Fibroblast of skin of left quadriceps (primary cell): ENCODE measurements at regions not wholly inside any gene's neighbourhood (a gene's known extent, or its start where the extent isn't known, plus 50 kb on each side); places are given as distances from the start of the nearest gene placed in this dataset.
"Not testable (repeated sequence)": the region's sequence is repeated elsewhere in the genome, so short reads cannot be mapped to it uniquely, and the experiment has no call there.

ENCODE experiments used
- DNase-seq, 2 experiments: peaks; one replicate each; pipeline ENCODE4 v3.0.0-alpha.2; 2013; ENCODE audit warnings: low read depth in 2 of 2

DNA sequence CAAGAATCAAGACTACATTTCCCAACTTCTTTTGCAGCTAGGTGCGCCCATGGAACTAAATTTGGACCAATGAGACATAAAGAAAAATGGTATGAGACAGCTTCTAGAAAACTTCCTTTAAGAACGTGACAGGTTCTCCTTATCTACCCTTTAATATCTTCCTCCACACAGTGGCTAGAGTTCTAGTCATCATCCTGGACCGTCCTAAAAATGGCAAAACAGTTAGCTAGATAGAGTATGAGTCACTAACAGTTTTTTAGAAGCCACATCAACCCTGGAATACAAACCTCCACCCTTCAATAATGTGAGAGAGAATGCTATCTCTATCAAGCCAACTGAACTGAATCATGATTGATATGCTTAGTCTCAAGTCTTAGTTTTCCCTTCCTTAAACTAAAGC is 267.9 kb upstream of the SLC7A11 start:
- no peak for DNase-seq

DNA sequence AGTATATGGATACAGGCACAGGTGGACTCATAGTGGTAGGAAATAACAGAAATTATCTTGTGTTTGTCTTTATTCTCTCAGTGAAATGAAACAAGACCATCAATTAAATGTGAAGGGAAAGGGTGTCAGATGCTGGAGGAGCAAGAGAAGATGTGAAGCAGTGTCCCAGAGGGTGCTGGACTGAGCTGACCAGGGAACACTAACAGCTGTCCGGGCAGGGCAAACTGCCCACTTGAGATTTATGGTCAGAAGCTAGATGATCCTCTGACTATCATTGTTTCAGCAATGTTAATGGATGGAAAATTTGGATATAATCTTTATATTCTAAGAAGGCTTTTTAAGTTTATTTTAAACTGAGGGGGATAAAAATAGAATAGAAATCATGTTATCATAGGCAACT is 267.2 kb upstream of the SLC7A11 start:
- DNase-seq: no peak

DNA sequence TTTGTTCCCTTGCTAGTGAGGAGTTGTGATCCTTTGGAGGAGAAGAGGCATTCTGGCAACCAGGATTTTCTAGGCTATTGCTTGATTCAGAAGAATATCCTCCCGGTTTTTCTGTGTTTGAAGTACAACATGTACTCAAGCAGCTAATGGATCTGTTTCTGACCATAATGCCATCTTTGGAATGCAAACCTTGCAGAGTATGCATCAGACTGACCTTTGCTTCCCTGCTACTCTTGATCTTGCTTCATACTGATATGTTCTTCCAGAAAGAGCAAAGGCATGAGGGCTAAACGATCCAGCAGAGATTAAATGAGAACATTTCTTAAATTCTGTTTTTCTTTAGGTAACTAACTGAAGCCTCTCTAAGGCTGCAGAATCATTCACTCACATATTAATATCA is 265.4 kb upstream of the SLC7A11 start:
- DNase-seq: peak in 1 of 2 experiments; percentile 17

DNA sequence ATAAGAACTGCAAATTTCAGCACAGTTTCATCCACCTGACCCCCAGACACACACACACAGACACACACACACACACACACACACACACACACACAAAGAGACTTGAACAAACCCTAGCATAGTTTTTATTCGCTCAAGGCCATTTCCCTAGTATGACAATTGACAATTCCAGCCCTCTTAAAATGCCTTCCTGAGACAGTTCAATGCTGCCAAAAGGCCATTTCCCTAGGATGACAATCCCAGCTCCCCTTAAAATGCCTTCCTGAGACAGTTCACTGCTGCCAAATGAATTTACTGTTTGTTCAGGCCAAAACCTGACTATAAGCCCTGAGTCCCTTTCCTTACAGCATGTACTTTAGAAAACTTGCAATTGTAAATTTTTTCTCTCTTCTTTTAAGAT is 259.5 kb upstream of the SLC7A11 start:
- no peak for DNase-seq

DNA sequence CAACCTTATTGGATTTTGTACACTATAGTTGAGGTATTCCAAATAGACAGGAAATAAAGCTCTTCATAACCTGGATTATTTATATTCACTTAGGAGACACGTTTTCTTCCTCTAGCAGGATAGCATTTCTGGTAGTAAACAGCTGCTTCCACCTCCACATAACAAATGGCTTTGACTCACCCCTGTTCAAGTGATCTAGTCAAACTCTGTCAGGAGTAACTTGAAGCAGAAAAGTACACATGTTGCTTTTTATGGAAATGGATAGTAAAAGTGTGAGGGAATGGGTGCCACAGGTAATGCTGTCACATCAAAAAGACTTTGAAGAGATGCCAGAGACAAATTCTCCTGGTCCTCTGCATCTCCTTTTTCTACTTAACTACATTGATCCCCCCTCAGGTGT is 258.7 kb upstream of the SLC7A11 start:
- no peak for DNase-seq

DNA sequence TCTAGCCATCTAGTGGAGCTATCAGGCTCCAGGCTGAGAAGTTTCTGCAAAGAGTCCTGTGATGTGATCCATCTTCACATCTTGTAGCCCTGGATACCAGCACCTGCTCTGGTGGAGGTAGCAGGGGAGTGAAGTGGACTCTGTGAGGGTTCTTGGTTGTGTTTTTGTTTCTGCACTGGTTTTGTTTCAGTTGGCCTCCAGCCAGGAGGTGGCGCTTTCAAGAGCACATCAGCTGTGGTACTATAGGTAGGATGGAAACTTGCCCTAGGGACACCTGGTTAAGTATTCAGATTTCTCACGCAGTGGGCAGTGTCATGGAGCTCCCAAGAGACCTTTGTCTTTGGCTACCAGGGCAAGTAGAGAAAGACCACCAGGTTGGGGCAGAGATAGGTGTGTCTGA is 257.5 kb upstream of the SLC7A11 start:
- no peak for DNase-seq

DNA sequence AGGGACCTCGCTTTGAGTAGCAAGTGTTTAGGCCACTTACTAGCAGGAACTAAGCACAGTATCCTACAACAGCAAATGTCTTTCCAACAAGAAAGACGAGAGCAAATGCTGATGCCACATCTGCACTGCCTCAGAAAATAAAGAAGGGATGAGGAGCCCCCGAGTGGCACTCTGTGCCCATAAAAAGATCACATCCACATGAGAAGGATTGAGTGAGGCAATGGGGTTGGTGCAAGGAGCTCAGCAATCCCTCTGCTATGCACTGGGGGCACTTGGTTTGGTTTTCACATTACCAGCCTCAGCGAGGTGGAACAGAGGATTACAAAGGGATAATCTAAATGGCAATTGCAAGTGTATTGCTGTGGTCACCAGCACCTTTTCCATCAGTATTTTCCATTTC is 252.8 kb upstream of the SLC7A11 start:
- peak; percentile 22 to 29 for DNase-seq

DNA sequence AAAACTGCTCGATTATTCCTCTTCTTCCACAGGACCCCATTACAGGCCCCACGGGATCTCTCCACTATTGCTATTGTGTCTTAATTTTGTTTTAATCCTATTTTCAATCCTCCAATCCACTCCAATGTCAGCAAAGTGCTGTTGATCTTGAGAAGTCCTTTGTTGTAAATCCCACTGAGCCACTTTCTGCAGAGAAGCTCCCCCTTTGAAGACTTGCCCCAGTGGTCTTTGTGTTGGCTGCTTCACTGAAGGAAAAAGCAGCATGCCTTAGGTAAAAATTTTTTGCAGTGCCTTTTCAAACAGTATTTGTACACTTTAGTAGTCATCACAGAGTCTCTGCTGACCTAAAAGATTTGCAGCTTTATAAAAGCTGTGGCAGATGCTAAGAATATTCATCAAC is 252.0 kb upstream of the SLC7A11 start:
- DNase-seq: no peak

DNA sequence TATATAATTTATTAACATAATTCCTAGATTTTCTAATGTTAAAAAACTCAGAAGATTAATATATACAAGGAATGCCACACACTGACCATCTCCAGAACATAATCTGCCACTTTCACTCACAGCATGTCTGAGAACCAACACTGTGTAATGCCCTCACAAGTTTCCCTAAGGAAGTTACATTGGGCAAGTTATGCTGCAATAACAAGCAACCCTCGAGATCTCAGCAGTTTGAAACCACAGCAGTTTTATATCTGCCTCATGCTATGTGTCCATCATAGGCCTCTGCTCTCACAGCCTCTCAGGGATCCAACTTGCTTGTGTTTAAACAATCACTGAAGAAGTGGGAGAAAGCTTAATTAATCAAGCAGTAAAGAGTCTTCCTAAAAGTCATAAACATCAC is 250.0 kb upstream of the SLC7A11 start:
- no peak for DNase-seq

DNA sequence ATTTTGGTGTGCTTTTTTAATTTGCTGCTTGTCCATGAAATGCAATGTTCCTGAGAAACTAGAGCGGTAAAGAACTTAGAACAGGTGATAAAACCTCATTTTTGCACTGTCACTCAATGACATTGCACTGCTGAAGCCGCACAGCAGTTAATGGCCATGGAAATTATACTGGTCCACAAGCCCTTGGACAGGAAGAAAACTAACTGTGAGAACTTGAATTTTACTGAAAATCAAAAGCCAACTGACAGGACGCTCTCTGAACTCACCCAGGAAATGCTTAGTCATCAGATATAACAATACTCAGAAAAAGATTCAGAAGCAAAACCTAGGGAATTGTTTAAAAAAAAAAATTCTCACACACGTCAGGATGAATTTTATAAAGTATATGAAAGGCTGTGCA is 246.4 kb upstream of the SLC7A11 start:
- DNase-seq: no peak

DNA sequence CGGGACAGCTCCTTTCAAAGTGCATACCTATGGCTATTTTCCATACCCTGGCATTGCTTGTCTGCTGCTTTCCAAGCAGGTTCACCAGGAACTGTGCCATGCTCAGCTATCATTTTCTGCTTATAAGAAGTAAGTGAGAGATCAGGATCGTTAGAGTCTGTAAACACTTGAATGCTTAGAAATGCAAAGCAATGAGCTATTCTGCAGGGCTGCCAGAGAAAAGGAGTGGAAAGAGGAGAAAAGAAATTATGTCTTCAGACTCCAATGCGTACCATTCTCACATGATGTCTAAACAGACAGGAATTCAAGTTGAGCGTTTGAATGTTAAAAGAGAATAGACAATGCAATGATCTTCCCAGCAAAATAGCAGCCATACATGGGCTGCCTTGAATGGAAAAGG is 245.5 kb upstream of the SLC7A11 start:
- no peak for DNase-seq

DNA sequence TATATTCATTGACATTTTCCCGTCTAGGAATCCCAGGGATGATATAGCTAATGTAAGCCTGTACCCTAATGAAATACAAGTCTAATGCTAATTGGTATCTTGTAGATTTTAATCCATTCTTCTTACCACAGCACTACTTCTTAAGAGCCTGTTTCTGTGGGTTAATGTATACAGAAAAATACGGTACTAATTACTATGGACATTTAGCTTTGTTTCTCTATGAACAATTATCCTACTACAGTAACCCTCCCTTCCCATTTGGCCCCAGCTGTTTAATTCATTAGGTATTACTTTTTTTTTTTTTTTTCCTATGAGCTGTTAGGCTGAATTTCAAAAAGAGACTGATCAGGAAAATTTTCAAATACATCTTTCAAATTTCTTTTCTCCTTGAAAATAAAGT is 245.1 kb upstream of the SLC7A11 start:
- DNase-seq: no peak

DNA sequence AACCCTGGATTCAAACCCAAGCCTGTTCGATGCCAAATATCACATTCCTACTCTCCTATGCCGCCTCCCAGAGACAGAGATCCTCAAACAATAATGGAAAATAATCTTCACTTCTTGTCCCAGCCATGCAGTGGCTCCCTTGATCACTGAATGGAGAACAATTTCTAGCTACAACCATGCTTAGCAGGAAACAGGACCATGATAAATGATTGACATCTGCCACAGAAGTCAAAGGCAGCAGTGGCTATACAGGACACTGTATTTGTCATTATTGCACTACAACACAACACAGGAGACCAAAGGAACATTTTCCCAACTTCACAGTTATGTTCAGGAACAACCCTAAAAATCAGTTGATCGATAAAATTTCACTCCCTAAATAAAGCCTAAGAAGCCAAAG is 243.3 kb upstream of the SLC7A11 start:
- DNase-seq: no peak

DNA sequence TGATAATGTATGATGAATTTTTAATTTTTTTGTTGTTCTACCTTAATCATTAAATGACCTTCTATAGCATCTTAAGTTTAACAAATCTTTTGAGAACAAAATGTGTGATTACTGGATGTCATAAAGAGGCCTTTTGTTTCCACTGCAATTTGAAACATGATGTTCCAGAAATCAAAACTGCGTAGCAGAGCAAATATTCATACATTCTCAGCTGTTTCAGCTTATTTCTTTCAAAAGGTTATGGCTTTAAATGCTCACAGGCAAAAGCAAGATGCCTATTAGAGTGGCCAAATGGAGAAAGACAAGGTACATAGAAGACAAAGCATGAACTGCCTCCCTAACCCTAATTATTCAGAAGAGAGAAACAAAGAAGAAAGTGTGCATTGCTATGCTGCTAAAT is 233.0 kb upstream of the SLC7A11 start:
- no peak for DNase-seq

DNA sequence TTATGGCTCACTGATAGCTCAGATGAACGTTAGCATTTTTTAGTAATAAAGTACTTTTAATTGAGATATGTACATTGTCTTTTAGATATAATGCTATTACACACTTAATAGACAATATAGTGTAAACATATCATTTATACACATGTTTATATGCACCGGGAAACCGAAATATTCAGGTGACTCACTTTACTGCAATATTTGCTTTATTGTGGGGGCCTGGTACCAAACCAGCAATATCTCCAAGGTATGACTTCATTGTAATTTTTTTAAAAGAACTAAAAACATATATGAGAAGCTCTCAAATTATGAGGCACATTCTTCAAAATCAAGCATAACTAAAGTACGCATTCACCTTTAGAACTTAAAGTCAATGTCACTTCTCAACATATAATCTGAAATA is 231.2 kb upstream of the SLC7A11 start:
- DNase-seq: no peak

DNA sequence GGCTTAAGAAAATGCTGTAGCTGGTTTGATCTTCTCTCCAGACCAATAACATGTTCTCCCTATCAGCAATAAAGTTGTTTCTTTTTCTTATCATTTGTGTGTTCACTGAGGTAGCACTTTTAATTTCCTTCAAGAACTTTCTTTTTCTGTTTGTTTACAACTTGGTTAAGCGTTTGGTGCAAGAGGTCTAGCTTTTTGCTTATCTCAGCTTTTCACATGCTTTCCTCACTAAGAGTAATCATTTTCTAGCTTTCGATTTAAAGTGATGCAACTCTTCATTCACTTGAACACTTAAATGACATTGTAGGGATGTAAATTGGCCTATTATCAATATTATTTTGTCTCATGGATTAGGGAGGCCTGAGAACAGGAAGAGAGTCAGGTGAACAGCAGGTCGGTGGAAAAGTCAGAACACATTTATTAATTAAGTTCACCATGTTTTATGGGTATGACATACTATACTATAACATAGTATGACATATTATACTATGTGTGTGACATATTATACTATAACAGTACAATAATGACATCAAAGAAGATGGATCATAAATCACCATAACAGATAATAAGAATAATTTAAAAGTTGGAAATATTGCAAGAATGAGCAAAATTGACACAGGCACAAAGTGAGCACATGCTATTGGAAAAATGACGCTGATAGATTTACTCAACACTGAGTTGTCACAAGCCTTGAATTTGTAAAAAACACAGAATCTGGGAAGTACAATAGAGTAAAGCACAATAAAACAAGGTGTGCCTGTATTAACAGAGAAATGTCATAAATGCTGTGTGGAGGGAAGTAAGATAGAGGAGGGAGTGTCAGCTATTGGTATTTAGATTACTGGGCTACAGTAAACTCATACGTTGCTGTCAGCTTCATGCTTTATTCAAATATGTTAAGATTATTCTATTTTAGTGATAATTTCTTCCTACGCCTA is 218.6 kb upstream of the SLC7A11 start:
- no peak for DNase-seq

DNA sequence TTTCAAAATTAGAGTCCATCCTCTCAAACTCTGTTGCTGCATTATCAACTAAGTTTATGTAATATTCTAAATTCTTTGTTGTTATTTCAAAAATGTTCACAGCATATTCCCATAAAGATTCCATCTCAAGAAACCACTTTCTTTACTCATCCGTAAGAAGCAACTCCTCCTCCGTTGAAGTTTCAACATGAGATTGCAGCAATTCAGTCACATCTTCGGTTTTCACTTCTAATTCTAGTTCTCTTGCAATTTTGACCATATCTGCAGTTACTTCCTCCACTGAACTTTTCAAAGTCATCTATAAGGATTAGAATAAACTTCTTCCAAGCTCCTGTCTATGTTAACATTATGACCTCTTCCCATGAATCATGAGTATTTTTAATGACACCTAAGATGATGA is 216.6 kb upstream of the SLC7A11 start:
- no peak for DNase-seq

DNA sequence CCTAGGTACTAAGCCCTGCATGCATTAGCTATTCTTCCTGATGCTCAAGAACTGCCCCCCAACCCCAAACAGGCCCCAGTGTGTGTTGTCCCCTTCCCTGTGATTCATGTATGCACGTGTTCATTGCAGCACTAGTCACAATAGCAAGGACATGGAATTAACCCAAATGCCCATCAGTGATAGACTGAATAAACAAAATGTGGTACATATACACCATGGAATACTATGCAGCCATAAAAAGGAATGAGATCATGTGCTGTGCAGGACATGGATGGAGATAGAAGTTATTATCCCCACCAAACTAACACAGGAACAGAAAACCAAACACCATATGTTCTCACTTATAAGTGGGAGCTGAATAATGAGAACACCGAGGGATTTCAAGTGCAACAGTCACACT is 214.2 kb upstream of the SLC7A11 start:
- not testable (repeated sequence) for DNase-seq

DNA sequence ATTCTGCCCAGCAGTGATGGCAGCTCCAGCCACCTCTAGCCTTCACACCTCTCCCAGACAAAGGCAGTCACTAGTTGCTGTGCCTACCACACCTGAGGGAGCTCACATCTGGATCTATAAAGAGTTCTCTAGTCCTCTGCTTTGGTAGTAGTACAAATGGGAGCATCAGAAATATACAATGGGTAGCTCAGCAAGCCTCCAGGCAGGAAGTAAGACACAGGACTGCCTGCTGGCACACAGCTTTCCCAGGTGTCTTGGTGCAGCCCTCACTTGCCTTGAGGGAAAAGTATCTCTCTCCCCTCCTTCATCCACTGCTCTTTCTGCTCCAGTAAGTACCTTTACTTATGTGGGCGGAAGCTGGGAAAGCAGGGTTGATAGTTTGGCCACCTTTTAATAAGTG is 212.9 kb upstream of the SLC7A11 start:
- DNase-seq: no peak

DNA sequence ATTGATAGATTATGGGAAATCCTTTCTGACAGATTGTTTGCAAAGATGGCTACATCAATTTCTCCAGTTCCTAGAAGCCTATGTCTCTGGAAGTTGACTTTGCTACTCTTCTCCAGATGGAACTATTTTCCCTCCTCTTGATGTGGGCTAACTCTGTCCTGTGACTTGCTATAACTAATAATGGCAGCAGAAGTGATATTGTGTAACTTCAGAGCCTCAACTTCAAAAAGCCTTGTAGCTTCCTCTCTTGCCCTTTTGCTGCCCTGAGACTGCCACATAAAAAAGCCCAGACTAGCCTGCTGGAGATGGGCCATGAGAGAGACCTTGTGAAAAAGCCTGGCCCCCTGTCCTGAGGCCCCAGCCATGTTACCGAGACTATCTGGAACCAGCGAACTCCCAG is 210.7 kb upstream of the SLC7A11 start:
- DNase-seq: no peak

DNA sequence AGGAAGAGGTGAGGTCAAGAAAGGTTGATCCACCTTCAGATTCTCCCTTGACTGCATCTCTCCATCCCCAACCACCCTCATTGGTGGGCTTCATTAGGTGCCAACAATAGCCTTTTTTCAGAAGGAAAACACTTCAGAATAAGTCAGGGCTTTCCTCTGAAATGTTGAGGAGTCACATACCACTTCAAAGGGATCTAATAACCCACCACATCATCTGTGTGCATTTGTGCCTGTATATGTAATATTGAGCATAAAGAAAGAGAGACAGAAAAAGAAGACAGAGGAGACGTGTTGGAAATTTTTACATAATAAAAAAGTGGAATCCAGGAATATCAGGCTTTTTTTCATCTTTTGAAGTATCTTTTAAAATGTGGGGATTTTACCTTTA is 209.1 kb upstream of the SLC7A11 start:
- no peak for DNase-seq

DNA sequence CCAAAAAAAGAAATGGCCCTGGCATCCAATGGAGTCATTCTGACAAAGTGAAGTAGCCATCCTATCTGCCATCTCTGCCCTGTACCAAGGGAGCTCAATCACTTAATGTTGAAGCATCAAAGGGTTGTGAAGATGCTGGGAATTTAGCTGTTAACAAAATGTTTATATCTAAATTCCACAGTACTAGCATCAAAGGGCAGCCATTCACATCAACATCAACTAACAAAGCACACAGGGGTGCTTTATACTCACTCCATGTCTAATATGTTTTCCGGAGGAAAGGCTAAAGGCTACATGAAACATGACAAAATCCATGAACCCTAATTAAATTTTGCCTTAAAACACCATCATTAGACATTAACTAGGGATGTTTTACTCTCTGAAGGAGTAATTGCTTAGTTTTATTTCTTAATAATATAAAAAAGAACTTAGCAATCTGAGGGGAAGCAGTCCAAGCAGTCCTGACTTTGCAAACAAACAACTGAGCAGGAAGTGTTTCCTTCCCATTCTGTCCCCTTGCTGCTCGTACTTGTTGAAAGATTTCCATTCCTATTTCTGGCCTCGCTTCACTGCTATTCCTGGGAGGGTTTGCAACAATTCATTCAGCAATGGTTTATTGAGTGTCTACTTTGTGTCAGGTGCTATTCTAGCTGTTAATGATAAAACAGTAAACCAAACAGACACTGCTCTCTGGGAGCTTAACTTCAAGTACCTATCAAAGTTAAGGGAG is 208.6 kb upstream of the SLC7A11 start:
- DNase-seq: no peak

DNA sequence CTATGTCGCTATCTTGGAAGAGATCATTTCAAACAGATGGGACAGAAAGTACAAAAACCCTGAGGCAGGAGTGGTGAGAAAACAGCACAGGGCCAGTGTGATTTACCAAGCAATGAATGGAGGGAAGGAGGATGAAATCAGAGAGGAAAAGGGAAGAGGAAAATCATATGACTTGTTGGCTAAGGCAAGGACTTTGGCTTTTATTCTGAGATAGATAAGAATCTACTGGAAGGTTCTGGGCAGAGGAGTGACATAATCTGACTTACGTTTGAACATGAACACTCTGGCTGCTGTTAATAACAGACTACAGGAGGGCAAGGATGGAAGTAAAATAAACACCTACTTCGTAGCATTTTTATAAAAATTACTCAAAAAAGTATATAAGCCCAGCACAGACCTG is 207.8 kb upstream of the SLC7A11 start:
- no peak for DNase-seq
